GM19463 (cell line): ENCODE measurements at regions not wholly inside any gene's neighbourhood (a gene's known extent, or its start where the extent isn't known, plus 50 kb on each side); places are given as distances from the start of the nearest gene placed in this dataset.
"Not testable (repeated sequence)": the region's sequence is repeated elsewhere in the genome, so short reads cannot be mapped to it uniquely, and the experiment has no call there.

Experiments
- ATAC-seq: cut with Tn5 transposase; IDR thresholded peaks from one replicate; pipeline ENCODE4 v1.9.1; 2021; ENCODE audit warnings: mild to moderate bottlenecking, moderate library complexity; ENCODE audit not compliant: unreplicated experiment

- ATAC-seq: peak; percentile 68
Measured at GRCh38 chr5:87570366-87570765, 157.6 kb upstream of the CCNH start.

DNA sequence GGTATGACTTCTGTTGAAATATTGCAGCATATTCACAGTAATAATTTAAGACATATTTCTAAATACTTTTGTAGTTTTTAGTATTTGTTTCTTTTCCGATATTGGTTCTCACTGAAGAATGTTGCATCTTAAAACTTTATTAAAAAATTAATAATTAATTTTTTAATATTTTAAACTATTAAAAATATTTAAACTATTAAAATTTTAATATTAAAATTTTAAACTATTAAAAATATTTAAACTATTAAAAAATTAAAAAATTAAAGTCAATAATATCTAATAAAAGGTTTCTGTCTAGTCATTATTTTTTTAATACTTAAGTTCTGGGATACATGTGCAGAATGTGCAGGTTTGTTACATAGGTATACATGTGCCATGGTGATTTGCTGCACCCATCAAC, 149.3 kb upstream of the CCNH start:
- ATAC-seq: no peak

GRCh38 chr5:87560528-87560927, 147.8 kb upstream of the CCNH start:
- no peak for ATAC-seq

DNA sequence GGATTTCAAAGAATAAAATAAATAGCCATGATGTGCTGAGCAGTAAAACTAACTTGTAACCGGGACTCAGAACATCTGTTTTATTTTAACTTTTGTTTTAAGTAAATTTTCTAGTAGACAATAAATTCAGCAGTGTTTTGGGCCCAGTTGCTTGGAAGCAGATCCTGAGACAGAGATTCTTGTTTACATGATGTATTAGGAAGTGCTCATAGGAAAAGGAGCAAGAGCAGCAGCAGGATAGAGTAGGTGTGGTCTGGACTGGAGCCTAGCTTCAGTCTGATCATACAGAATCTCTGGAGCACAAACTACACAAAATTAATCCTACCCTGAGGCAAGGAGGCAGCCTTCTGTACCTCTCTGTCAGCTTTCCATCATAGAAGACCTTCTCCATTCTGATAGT, 139.2 kb upstream of the CCNH start:
- no peak for ATAC-seq

DNA sequence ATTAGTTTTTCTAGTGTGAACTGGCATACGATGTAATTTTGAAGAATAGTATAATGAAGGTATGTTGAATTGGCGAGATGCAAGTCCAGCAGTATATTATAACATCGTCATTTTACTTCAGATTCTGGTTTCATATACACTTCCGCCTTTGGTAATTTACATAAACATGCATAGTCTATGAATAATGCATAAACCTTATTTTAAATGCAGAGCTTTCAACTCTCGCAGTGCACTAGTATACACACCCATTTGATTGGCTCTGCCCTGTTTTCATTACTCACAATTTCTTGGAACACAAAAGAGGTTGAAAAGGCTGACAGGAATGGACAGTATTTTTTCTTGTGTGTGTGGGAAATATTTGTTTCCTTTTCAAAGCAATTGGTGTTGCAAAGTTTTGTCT, 128.9 kb upstream of the CCNH start:
- ATAC-seq: no peak

DNA sequence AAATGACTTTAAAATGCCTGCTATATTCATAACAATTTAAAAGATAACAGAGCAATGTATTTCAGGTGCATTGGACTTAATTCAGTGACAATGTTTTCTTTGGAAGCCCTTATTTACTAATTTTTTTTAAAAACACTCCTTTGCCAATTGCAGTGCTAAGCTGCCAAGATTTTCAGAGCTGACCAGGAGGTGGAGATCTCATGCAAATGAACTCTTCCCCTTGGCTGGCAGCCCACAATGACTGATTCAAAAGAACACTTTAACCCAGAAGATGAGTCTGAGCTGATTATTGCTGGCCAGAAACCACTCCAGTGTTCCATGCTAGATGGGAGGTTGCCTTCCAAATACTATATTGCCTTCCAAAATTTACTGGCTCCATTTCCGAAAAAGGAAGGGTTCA, 128.3 kb upstream of the CCNH start:
- no peak for ATAC-seq

DNA sequence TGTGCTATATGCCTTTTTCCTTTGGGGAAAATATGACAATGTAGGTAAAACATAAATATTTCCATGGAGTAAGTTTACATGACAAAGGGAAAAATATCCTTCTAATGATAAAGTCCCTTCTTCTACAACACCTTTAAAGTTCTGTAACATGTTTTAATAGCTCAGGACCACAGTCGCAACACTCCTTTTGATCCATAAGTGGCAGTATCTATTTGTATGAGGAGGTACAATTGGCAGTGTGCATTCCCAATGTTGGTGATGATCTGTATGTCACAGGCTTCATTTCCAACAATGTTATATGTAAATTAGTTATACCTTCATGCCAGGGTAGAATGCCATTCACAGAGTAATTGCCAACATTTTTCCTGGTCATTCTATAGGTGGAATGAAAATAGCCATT, 127.1 kb upstream of the CCNH start:
- ATAC-seq: no peak

GRCh38 chr5:87536365-87536764, 123.6 kb upstream of the CCNH start:
- ATAC-seq: no peak

DNA sequence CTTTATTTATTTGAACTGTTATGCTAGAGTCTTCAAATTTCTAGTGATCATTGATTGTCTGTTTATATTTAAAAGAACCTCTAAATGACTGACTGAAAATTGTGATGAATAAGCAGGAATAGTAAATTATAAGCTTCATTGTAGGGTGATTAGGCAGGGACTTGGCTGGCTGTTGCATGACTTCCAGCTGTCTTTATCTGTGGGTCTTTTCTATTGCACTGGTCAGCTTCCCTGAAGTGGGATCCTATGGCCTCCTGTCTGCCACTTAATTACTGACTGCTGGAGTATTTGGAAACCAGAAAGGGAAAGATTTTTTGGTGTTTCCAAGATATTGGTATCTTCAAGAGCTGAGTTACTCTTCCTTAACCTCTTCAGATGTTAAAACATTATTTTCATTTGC, 123.0 kb upstream of the CCNH start:
- no peak for ATAC-seq

DNA sequence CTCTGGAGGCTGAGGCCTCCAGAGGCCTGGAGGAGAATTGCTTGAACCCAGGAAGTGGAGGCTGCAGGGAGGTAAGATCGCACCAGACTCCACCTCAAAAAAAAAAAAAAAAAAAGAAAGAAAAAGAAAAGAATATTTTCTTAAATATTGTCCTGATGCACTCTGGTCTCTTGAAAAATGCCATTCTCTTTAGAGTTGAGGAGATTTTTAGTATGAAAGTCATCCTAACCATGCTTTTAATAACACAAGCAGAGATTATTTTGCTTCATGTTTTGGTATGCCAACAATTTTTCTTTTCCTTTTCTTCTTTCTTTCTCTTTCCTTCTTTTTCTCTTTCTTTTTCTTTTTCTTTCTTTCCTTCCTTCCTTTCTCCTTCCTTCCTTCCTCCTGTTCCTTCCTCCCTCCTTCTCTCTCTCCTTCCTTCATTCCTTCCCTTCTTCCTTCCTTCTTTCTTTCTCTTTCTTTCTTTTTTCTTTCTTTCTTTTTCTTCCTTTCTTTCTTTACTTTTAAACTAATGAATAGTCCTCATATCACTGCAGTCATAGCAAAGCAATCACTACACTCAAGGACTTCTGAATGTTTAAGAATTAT, 116.9 kb upstream of the CCNH start:
- ATAC-seq: no peak

DNA sequence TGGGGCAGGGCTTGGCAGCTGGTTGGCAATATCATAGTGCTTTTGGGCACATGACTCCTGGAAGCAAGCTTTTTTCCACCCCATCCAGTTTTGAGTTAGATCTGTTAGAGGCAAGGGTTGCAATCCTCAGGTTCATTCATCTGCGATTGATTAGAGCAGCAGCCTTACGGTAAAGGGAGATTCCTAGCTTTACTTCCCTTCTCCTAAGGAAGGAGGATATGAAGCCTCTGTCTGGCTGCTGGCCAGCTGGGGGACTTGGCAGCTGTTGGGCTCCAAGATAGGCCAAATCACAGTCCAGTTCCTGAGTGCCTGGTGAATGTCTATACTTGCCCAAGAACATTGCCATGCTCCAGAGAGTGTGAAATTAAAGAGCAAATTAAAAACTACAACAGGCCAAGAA, 113.4 kb upstream of the CCNH start:
- ATAC-seq: no peak

GRCh38 chr5:87524217-87524616, 111.5 kb upstream of the CCNH start:
- no peak for ATAC-seq

- ATAC-seq: not testable (repeated sequence)
Measured at GRCh38 chr5:87511778-87512177, 99.0 kb upstream of the CCNH start.

- ATAC-seq: no peak
Measured at GRCh38 chr5:87503004-87503403, 90.3 kb upstream of the CCNH start.

GRCh38 chr5:87499478-87500410, 87.0 kb upstream of the CCNH start:
- ATAC-seq: no peak
